CD4-positive, alpha-beta T cell (primary cell): ENCODE measurements at regions not wholly inside any gene's neighbourhood (a gene's known extent, or its start where the extent isn't known, plus 50 kb on each side); places are given as distances from the start of the nearest gene placed in this dataset.

ENCODE experiments used
- ATAC-seq: fragments of 200-7000 bp; cut with Tn5 transposase; one replicate; pipeline ENCODE4 v1.10.0; 2022; ENCODE audit warnings: mild to moderate bottlenecking; ENCODE audit not compliant: poor library complexity
- CTCF ChIA-PET: fragments of 350-600 bp; sonication (Branson Sonifier 250); formaldehyde crosslinking; loops from one replicate; lab custom pipeline; 2021; ENCODE audit warnings: antibody characterized with exemption, inconsistent platforms; lab: Charles Lee
- POLR2A ChIA-PET: fragments of 350-600 bp; sonication (Branson Sonifier 250); formaldehyde crosslinking; loops from one replicate; lab custom pipeline; 2021; ENCODE audit warnings: antibody characterized with exemption, inconsistent platforms; lab: Charles Lee
- DNase-seq, 14 experiments: peaks; one replicate each; pipeline ENCODE4 v3.0.0-alpha.2; 2013 to 2020; ENCODE audit warnings: mixed read lengths in 2 of 14
- H3K27ac ChIP-seq, 2 donors: one replicate each; pipeline versions ENCODE4 v1.5.1 to v1.7.0; 2013; ENCODE audit warnings: low read length in 2 of 2, low read depth in 1 of 2, mild to moderate bottlenecking in 1 of 2
- H3K27me3 ChIP-seq, 2 experiments: 1 replicate in 1 of 2; 2 replicates in 1 of 2; pipeline versions ENCODE4 v1.6.1 to v1.7.0; 2013; ENCODE audit warnings: low read length in 2 of 2, control low read depth in 1 of 2, mild to moderate bottlenecking in 1 of 2, moderate library complexity in 1 of 2; ENCODE audit not compliant: insufficient read depth in 2 of 2, control insufficient read depth in 1 of 2
- H3K36me3 ChIP-seq: one replicate; pipeline ENCODE4 v1.6.1; 2013; ENCODE audit warnings: low read length, control low read depth; ENCODE audit not compliant: insufficient read depth
- H3K4me1 ChIP-seq: one replicate; pipeline ENCODE4 v1.6.1; 2013; ENCODE audit warnings: low read length, control low read depth; ENCODE audit not compliant: insufficient read depth
- H3K4me3 ChIP-seq: one replicate; pipeline ENCODE4 v1.5.1; 2013; ENCODE audit warnings: mild to moderate bottlenecking, low read length, moderate library complexity
- H3K9me3 ChIP-seq, 2 experiments: 1 replicate in 1 of 2; 2 replicates in 1 of 2; pipeline versions ENCODE4 v1.6.1 to v1.7.0; 2013; ENCODE audit warnings: low read length in 2 of 2, mild to moderate bottlenecking in 2 of 2, control low read depth in 1 of 2, moderate library complexity in 1 of 2; ENCODE audit not compliant: control insufficient read depth in 1 of 2, insufficient read depth in 1 of 2
- H3K27ac Mint-ChIP-seq: one replicate; pipeline ENCODE4 v1.8.0; 2020; ENCODE audit warnings: mixed read lengths
- H3K27me3 Mint-ChIP-seq: one replicate; pipeline ENCODE4 v1.8.0; 2021; ENCODE audit warnings: mixed read lengths
- H3K36me3 Mint-ChIP-seq: one replicate; pipeline ENCODE4 v1.8.0; 2021; ENCODE audit warnings: low read depth, mixed read lengths
- H3K4me1 Mint-ChIP-seq: one replicate; pipeline ENCODE4 v1.8.0; 2021; ENCODE audit warnings: low read depth, mixed read lengths
- H3K4me3 Mint-ChIP-seq: one replicate; pipeline ENCODE4 v1.8.0; 2020; ENCODE audit warnings: mild to moderate bottlenecking, mixed read lengths
- H3K9me3 Mint-ChIP-seq: one replicate; pipeline ENCODE4 v1.8.0; 2020; ENCODE audit warnings: mixed read lengths
- CTCF ChIP-seq: fragments of 200-600 bp; IDR thresholded peaks from one replicate; pipeline ENCODE4 v1.8.0; 2022; ENCODE audit warnings: antibody characterized with exemption, mild to moderate bottlenecking
- intact Hi-C, 2 experiments: fragments of 100-400 bp; cut with DNase I in 1 of 2; cut with micrococcal nuclease in 1 of 2; formaldehyde crosslinking; loops; one replicate each; pipeline versions ENCODE4 v1.15.1 to v1.9.0; 2023 to 2025; cut with DNase I, micrococcal nuclease

- Histone ChIP-seq H3K4me1 (no peaks in the 10 kb centered on the region), H3K9me3 (no peaks in the 10 kb centered on the region), H3K4me3 (no peak overlapping the region), H3K27ac (no peak overlapping the region), H3K36me3 (no peaks in the 10 kb centered on the region), H3K27me3 (no peaks in the 10 kb centered on the region)
- ChIA-PET POLR2A (no interaction called here), CTCF (no interaction called here)
- no peak overlapping the region for H3K27ac Mint-ChIP-seq
- intact Hi-C loops = no loop called here
- TF ChIP-seq CTCF = no peak
- no peaks in the 10 kb centered on the region for H3K4me1 Mint-ChIP-seq
- no peaks in the 10 kb centered on the region for H3K9me3 Mint-ChIP-seq
- ATAC-seq (no peak), DNase-seq (no peak)
- no peaks in the 10 kb centered on the region for H3K27me3 Mint-ChIP-seq
- no peaks in the 10 kb centered on the region for H3K36me3 Mint-ChIP-seq
- no peak overlapping the region for H3K4me3 Mint-ChIP-seq
Measured at GRCh38 chr4:140315019-140315418, 58.4 kb upstream of the SCOC start.

GRCh38 chr4:140312100-140312499, 61.3 kb upstream of the SCOC start:
- POLR2A ChIA-PET = no interaction called here
- Histone ChIP-seq H3K4me1 (no peaks in the 10 kb centered on the region), H3K9me3 (no peaks in the 10 kb centered on the region), H3K27me3 (no peaks in the 10 kb centered on the region), H3K36me3 (no peaks in the 10 kb centered on the region), H3K4me3 (no peak overlapping the region), H3K27ac (no peak overlapping the region)
- ATAC-seq = no peak
- intact Hi-C loops = no loop called here
- no peak for DNase-seq
- CTCF ChIA-PET = no interaction called here
- Mint-ChIP-seq H3K36me3 (no peaks in the 10 kb centered on the region), H3K4me1 (no peaks in the 10 kb centered on the region), H3K4me3 (no peak overlapping the region), H3K27me3 (no peaks in the 10 kb centered on the region), H3K9me3 (no peaks in the 10 kb centered on the region), H3K27ac (no peak overlapping the region)
- TF ChIP-seq CTCF = no peak

DNA sequence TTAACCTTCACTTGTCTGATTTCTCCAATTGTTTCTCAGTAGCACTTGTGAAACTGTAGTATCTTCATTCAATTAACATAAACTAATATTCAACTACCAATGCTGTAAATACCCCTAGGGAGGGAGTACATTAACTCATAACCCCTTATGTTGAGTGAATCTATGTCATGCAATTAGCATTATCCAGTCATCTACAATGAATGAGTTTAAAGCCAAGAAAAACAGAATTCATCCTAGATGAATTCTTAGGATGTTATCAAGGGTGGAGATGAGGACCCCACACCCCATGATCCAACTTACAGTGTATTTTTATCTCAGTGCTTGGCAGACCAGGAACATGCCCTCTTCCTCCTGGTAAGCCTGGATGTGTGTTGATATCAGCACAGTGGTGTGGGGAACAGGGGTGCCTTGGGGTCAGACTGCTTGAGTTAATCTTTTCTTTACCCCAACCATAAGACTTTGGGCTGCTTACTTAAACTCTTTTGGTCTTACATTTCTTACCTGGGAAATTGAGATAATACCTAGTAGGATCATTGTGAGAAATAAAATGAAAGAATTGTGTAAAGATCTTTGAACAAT, 62.1 kb upstream of the SCOC start:
- ChIA-PET CTCF (no interaction called here), POLR2A (no interaction called here)
- no peaks in the 10 kb centered on the region for H3K27me3 Mint-ChIP-seq
- H3K4me3 ChIP-seq = no peak overlapping the region
- intact Hi-C loops = no loop called here
- no peak overlapping the region for H3K4me3 Mint-ChIP-seq
- no peaks in the 10 kb centered on the region for H3K4me1 Mint-ChIP-seq
- H3K27ac ChIP-seq = no peak overlapping the region
- H3K36me3 ChIP-seq = no peaks in the 10 kb centered on the region
- no peak for TF ChIP-seq CTCF
- no peaks in the 10 kb centered on the region for H3K9me3 Mint-ChIP-seq
- ATAC-seq (no peak), DNase-seq (no peak)
- no peaks in the 10 kb centered on the region for H3K36me3 Mint-ChIP-seq
- no peaks in the 10 kb centered on the region for H3K9me3 ChIP-seq
- no peak overlapping the region for H3K27ac Mint-ChIP-seq
- no peaks in the 10 kb centered on the region for H3K4me1 ChIP-seq
- H3K27me3 ChIP-seq = no peaks in the 10 kb centered on the region
